Body of pancreas (tissue), 4 donors: ENCODE measurements at regions not wholly inside any gene's neighbourhood (a gene's known extent, or its start where the extent isn't known, plus 50 kb on each side); places are given as distances from the start of the nearest gene placed in this dataset.

Experiments used
- CTCF ChIP-seq, 7 experiments: fragments of 450-650 bp in 4 of 7; fragments of 200-600 bp in 3 of 7; sonication (generic) in 3 of 7; IDR thresholded peaks; one replicate each; pipeline ENCODE4 v1.5.1; 2016 to 2019; ENCODE audit warnings: antibody characterized with exemption in 7 of 7
- POLR2A ChIP-seq, 3 donors: fragments of 450-650 bp; IDR thresholded peaks; one replicate each; pipeline ENCODE4 v1.6.1; 2016; ENCODE audit warnings: antibody characterized with exemption in 3 of 3, mild to moderate bottlenecking in 2 of 3

DNA sequence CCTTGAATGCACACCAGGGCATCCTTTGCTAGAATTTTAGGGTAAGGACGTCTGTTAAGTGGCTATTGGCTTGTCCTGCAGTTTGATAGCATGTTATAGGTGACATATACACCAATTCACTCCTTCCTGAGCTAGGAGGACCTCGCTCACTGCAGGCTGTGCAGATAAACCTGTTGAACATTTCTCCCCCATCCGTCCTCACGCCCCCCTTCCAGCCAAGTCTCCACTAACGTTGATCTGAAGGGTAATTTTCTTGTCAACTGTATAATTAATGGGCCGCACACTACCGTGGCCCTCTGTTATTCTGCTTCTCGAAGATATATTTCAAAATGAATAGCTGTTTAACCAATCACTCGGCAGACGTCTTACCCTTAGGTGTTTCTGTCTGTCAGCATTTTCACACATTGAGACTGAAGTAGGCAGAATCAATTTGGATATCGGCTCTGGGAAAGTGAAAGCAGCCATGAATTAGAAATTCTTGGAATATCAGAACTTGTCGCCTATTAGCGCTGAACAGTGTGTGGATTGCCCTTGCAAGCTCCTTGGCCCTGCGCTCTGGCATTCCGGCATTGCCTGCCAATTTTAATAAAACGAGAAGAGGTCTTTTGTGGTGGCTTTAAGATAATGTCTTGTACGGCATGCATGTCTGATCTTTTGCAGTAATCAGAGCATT lies 905.3 kb downstream of the TYW1 start:
- TF ChIP-seq CTCF (IDR thresholded peaks at IDR 0.05) (no peak), POLR2A (IDR thresholded peaks at IDR 0.05) (no peak)
